Gastroesophageal sphincter (tissue), 3 donors: ENCODE measurements at regions not wholly inside any gene's neighbourhood (a gene's known extent, or its start where the extent isn't known, plus 50 kb on each side); places are given as distances from the start of the nearest gene placed in this dataset.

Experiments
- CTCF ChIP-seq, 4 experiments: fragments of 200-600 bp in 2 of 4; fragments of 450-650 bp in 2 of 4; sonication (generic) in 1 of 4; IDR thresholded peaks; one replicate each; pipeline ENCODE4 v1.5.1; 2017 to 2019; ENCODE audit warnings: antibody characterized with exemption in 4 of 4, mild to moderate bottlenecking in 2 of 4, moderate library complexity in 2 of 4
- POLR2A ChIP-seq, 2 donors: fragments of 450-650 bp; IDR thresholded peaks; one replicate each; pipeline ENCODE4 v1.6.1; 2017; ENCODE audit warnings: antibody characterized with exemption in 2 of 2, mild to moderate bottlenecking in 2 of 2, moderate library complexity in 1 of 2

- no peak for TF ChIP-seq POLR2A (IDR thresholded peaks at IDR 0.05)
- no peak for TF ChIP-seq CTCF (IDR thresholded peaks at IDR 0.05)
These were observed 286.0 kb upstream of the SLC14A2 start for GRCh38 chr18:45329316-45329715.
